Nephron progenitor cell (in vitro differentiated cells): ENCODE measurements at regions not wholly inside any gene's neighbourhood (a gene's known extent, or its start where the extent isn't known, plus 50 kb on each side); places are given as distances from the start of the nearest gene placed in this dataset.

Experiments
- DNase-seq: peaks from one replicate; pipeline ENCODE4 v3.0.0; 2021
- H3K27ac Mint-ChIP-seq: 2 replicates; pipeline ENCODE4 v1.8.0; 2021; ENCODE audit warnings: mild to moderate bottlenecking, moderate library complexity, mixed read lengths
- H3K27me3 Mint-ChIP-seq: 2 replicates; pipeline ENCODE4 v1.8.0; 2021; ENCODE audit warnings: mild to moderate bottlenecking, low read depth, mixed read lengths; ENCODE audit not compliant: poor library complexity
- H3K36me3 Mint-ChIP-seq: 2 replicates; pipeline ENCODE4 v1.8.0; 2021; ENCODE audit warnings: low read depth, mixed read lengths
- H3K4me1 Mint-ChIP-seq: 2 replicates; pipeline ENCODE4 v1.8.0; 2021; ENCODE audit warnings: mixed read lengths
- H3K4me3 Mint-ChIP-seq: 2 replicates; pipeline ENCODE4 v1.8.0; 2021; ENCODE audit warnings: mild to moderate bottlenecking, moderate library complexity, mixed read lengths
- H3K9me3 Mint-ChIP-seq: 2 replicates; pipeline ENCODE4 v1.8.0; 2021; ENCODE audit warnings: mild to moderate bottlenecking, moderate library complexity, mixed read lengths
- TF ChIP-seq, protein P1 (sequence below): fragments of 200-600 bp; sonication (generic); IDR thresholded peaks from 2 replicates; pipeline ENCODE4 v1.5.0; 2021; ENCODE audit warnings: antibody characterized with exemption

DNA sequence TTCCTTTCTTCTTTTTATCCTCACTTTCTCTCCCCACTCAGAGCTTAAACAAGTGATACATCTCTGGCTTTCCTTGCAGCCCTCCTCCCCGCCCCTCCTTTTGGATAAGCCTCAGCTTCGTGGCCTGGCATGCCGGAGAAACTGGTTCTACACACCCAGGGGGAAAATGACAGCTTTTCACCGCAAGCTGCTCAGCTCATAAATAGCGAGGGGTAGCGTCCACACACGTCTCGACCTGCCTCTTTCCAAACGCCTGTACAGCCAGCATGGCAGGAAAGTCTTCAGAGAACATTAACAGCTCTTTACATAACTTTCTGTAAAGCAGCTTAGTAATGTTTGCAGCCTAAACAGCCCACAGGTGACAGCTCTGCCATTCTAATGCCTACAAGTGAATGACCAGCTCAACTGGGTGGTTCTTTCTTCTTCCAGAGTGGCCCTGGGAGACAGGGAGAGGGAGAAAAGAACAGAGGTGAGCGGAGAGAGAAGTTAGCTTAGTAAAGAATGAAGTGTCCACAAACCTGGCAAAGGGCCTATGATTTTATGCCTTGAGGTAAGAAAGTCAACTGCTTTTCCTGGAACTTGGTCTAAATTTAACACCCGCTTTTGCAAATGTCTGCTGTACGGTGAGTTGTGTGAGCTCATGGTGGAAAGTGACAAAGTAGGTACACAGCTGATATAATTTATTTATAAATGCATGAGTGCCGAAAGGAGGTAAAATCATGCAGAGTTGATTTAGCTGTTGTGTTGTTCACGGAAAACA, 251.5 kb downstream of the TFAP2A start:
- no peaks in the 10 kb centered on the region for H3K4me1 Mint-ChIP-seq
- H3K36me3 Mint-ChIP-seq, result no peaks in the 10 kb centered on the region
- no peak overlapping the region for H3K4me3 Mint-ChIP-seq
- H3K9me3 Mint-ChIP-seq, result peaks cover 9% of the 10 kb centered on the region
- no peak overlapping the region for H3K27ac Mint-ChIP-seq
- H3K27me3 Mint-ChIP-seq, result peaks cover 11% of the 10 kb centered on the region
- TF ChIP-seq, protein P1, sequence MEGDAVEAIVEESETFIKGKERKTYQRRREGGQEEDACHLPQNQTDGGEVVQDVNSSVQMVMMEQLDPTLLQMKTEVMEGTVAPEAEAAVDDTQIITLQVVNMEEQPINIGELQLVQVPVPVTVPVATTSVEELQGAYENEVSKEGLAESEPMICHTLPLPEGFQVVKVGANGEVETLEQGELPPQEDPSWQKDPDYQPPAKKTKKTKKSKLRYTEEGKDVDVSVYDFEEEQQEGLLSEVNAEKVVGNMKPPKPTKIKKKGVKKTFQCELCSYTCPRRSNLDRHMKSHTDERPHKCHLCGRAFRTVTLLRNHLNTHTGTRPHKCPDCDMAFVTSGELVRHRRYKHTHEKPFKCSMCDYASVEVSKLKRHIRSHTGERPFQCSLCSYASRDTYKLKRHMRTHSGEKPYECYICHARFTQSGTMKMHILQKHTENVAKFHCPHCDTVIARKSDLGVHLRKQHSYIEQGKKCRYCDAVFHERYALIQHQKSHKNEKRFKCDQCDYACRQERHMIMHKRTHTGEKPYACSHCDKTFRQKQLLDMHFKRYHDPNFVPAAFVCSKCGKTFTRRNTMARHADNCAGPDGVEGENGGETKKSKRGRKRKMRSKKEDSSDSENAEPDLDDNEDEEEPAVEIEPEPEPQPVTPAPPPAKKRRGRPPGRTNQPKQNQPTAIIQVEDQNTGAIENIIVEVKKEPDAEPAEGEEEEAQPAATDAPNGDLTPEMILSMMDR, result no peak
- DNase-seq, result no peak

DNA sequence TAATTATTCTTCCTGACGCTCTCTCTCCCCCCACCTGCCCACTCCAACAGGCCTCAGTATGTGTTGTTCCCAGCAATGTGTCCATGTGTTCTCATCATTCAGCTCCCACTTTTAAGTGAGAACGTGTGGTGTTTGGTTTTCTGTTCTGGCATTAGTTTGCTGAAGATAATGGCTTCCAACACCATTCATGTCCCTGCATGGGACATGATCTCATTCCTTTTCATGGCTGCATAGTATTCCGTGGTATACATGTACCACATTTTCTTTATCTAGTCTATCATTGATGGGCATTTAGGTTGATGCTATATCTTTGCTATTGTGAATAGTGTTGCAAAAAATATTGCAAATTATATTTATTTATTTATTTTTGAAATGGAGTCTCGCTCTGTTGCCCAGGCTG, 258.0 kb downstream of the TFAP2A start:
- peaks cover 13% of the 10 kb centered on the region for H3K27me3 Mint-ChIP-seq
- no peak overlapping the region for H3K27ac Mint-ChIP-seq
- DNase-seq, result no peak
- no peaks in the 10 kb centered on the region for H3K4me1 Mint-ChIP-seq
- TF ChIP-seq, protein P1, result no peak
- no peak overlapping the region for H3K4me3 Mint-ChIP-seq
- no peaks in the 10 kb centered on the region for H3K36me3 Mint-ChIP-seq
- H3K9me3 Mint-ChIP-seq, result peaks cover 12% of the 10 kb centered on the region

DNA sequence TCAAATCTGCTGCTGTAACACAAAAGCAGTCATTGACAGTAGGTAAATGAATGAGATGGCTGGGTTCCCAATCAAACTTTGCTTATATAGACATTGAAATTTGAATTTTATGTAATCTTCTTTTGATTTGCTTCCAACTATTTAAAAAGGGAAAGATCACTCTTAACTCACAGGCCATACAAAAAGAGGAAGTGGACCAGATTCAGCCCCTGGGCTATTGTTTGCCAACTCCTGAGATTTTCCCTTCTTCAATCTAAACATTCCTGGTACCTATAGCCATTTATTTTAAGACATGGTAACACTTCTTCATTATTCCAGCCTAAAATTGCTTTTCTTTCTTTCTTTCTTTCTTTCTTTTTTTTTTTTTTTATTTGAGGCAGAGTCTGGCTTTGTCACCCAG, 260.6 kb downstream of the TFAP2A start:
- TF ChIP-seq, protein P1, result no peak
- Mint-ChIP-seq H3K27ac (no peak overlapping the region), H3K36me3 (no peaks in the 10 kb centered on the region), H3K4me3 (no peak overlapping the region), H3K9me3 (peaks cover 4% of the 10 kb centered on the region), H3K27me3 (peaks cover 27% of the 10 kb centered on the region), H3K4me1 (no peaks in the 10 kb centered on the region)
- no peak for DNase-seq

DNA sequence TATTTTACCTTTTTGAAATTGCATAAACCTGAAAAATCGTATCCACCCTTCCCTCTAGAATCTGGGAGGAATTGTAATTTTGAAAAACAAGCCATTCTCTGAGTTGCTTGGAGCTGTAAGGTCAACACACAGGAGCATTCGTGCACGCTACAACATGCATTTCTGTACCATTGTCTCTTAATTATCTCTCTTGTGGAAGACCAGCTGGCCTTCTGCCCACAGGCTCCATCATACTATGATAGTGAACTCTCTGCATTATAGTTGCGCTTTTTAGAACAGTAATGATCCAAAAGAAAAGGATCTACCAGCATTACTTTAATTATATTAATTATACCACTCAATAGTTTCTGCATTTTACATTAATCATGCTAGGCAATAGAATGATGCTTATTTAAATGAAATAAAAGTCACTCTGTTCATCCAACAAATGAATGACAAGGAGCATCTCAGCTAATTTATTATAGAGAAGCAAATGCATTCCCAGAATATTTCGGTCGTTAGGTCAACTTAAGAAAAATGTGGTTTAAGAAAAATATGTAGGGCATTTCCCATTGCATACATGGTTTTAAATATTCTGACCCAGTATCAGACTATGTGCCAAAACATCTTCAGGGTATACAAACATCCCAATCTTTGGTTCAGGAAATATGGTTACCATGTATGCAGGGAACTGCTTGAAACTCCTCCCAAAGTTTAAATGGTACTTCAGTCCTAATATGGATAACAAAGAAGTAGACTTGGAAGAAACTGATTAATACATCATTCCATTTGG, 263.5 kb downstream of the TFAP2A start:
- no peak for DNase-seq
- peaks cover 20% of the 10 kb centered on the region for H3K27me3 Mint-ChIP-seq
- no peaks in the 10 kb centered on the region for H3K36me3 Mint-ChIP-seq
- TF ChIP-seq, protein P1, result no peak
- no peak overlapping the region for H3K27ac Mint-ChIP-seq
- H3K9me3 Mint-ChIP-seq, result peaks cover 4% of the 10 kb centered on the region
- H3K4me1 Mint-ChIP-seq, result no peaks in the 10 kb centered on the region
- H3K4me3 Mint-ChIP-seq, result no peak overlapping the region

DNA sequence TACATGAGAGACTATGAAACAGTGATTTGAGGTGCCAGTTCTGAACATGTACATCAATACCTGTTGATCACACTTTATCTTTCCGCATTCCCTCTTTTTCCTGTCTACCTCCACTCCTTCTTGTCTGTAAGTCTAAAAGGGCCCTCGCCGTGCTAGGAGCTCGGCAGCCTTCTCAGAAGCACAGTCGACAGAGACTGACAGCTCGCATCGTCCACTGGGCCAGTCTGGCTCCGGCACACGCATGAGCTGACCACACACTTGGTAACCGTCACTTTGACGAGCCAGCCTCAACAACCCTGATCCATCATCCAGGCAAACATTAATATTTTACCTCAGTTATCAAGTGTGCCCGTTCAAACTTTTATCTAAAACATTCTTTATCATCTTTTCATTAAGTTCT, 265.3 kb downstream of the TFAP2A start:
- Mint-ChIP-seq H3K9me3 (no peaks in the 10 kb centered on the region), H3K27me3 (peaks cover 18% of the 10 kb centered on the region), H3K36me3 (no peaks in the 10 kb centered on the region), H3K4me3 (no peak overlapping the region), H3K27ac (no peak overlapping the region), H3K4me1 (no peaks in the 10 kb centered on the region)
- no peak for DNase-seq
- TF ChIP-seq, protein P1, result no peak
